ENCODE measurements at regions not wholly inside any gene's neighbourhood (a gene's known extent, or its start where the extent isn't known, plus 50 kb on each side); places are given as distances from the start of the nearest gene placed in this dataset.

- ChIA-PET SMC1A (ENCODE audit: uncharacterized antibody, unreplicated experiment) (no interaction called here), POLR2A (no interaction called here), RAD21 (ENCODE audit: unreplicated experiment) (no interaction called here), CTCF (no interaction called here)
- H4K20me1 ChIP-seq (ENCODE audit: control insufficient read depth, insufficient read depth), result no peaks in the 10 kb centered on the region
- H3K27me3 ChIP-seq (replicated peaks in 1 of 2; ENCODE audit: control insufficient read depth in 2 of 2, insufficient read depth in 2 of 2, low read length in 1 of 2), result no peaks in the 10 kb centered on the region; a peak in 1 of 4 replicates
- no TSS peak for BruUV-seq (replicated peaks)
- ATAC-seq (no peak), DNase-seq (ENCODE audit: low read depth, low spot score) (no peak), FAIRE-seq (no peak)
- no peak for TF ChIP-seq ZNF217 (IDR thresholded peaks at IDR 0.05)
- H3K4me1 ChIP-seq (ENCODE audit: control insufficient read depth, insufficient read depth, low read length), result no peaks in the 10 kb centered on the region
- WGBS (ENCODE audit: insufficient coverage, insufficient replicate concordance, low lambda C conversion rate, missing lambda C conversion rate), result 86% methylated on average over 8 of the region's 8 CpGs
- no peaks in the 10 kb centered on the region for H3K36me3 ChIP-seq (ENCODE audit: control insufficient read depth in 2 of 2, insufficient read depth in 2 of 2, low read length in 1 of 2)
- no peaks in the 10 kb centered on the region; the same call in 2 of the 3 replicates for H3K9me3 ChIP-seq (replicated peaks; ENCODE audit: control insufficient read depth, insufficient read depth, low read length)
- intact Hi-C loops (cut with micrococcal nuclease; ENCODE audit: unreplicated experiment), result no loop called here
- H3K79me2 ChIP-seq (ENCODE audit: control insufficient read depth, insufficient read depth, low read length), result no peaks in the 10 kb centered on the region
- no peak overlapping the region for H3K4me3 ChIP-seq
- no peak overlapping the region for H3K27ac ChIP-seq (ENCODE audit: control insufficient read depth, insufficient read depth)
- no peak overlapping the region for H3K4me2 ChIP-seq (ENCODE audit: control insufficient read depth, insufficient read depth)
- in situ Hi-C loops (cut with MboI), result no loop called here
- H2AFZ ChIP-seq (ENCODE audit: control insufficient read depth, low read depth, low read length), result no peak overlapping the region
- H3K9ac ChIP-seq (ENCODE audit: control insufficient read depth, insufficient read depth, low read length), result no peak overlapping the region
Observed at GRCh38 chr15:70385711-70386110, 288.0 kb upstream of the TLE3 start.

GRCh38 chr15:70385052-70385451, 287.3 kb upstream of the TLE3 start:
- in situ Hi-C loops (cut with MboI), result no loop called here
- FAIRE-seq (no peak), ATAC-seq (no peak), DNase-seq (ENCODE audit: low read depth, low spot score) (no peak)
- 6% methylated on average over 6 of the region's 6 CpGs for WGBS (ENCODE audit: insufficient coverage, insufficient replicate concordance, low lambda C conversion rate, missing lambda C conversion rate)
- TF ChIP-seq SMC3 (IDR thresholded peaks at IDR 0.05; ENCODE audit: borderline replicate concordance, low read length), result no peak
- no peak for TF ChIP-seq SKIL (IDR thresholded peaks at IDR 0.05; ENCODE audit: low read depth, poor library complexity, severe bottlenecking)
- no peak for TF ChIP-seq YY1 (IDR thresholded peaks at IDR 0.05; ENCODE audit: low read depth, low read length)
- TF ChIP-seq CHD1 (IDR thresholded peaks at IDR 0.05; ENCODE audit: low read depth, low read length), result no peak
- TF ChIP-seq BMI1 (IDR thresholded peaks at IDR 0.05; ENCODE audit: borderline replicate concordance), result no peak
- no peak for TF ChIP-seq GABPA (IDR thresholded peaks at IDR 0.05; ENCODE audit: low read depth)
- TF ChIP-seq CREM (IDR thresholded peaks at IDR 0.05; ENCODE audit: low read depth), result no peak
- TF ChIP-seq PBX3 (IDR thresholded peaks at IDR 0.05; ENCODE audit: insufficient replicate concordance, low read depth, low read length), result no peak
- H3K9ac ChIP-seq (ENCODE audit: control insufficient read depth, insufficient read depth, low read length), result no peak overlapping the region
- SMC1A ChIA-PET (ENCODE audit: uncharacterized antibody, unreplicated experiment), result no interaction called here
- H3K4me2 ChIP-seq (ENCODE audit: control insufficient read depth, insufficient read depth), result no peak overlapping the region
- no peak overlapping the region for H2AFZ ChIP-seq (ENCODE audit: control insufficient read depth, low read depth, low read length)
- no TSS peak for BruUV-seq (replicated peaks)
- no peaks in the 10 kb centered on the region for H3K4me1 ChIP-seq (ENCODE audit: control insufficient read depth, insufficient read depth, low read length)
- no peaks in the 10 kb centered on the region for H3K79me2 ChIP-seq (ENCODE audit: control insufficient read depth, insufficient read depth, low read length)
- no peak overlapping the region for H3K4me3 ChIP-seq
- intact Hi-C loops (cut with micrococcal nuclease; ENCODE audit: unreplicated experiment), result no loop called here
- H3K27ac ChIP-seq (ENCODE audit: control insufficient read depth, insufficient read depth), result no peak overlapping the region
- H3K27me3 ChIP-seq (replicated peaks in 1 of 2; ENCODE audit: control insufficient read depth in 2 of 2, insufficient read depth in 2 of 2, low read length in 1 of 2), result no peaks in the 10 kb centered on the region; a peak in 1 of 4 replicates
- no peaks in the 10 kb centered on the region for H3K36me3 ChIP-seq (ENCODE audit: control insufficient read depth in 2 of 2, insufficient read depth in 2 of 2, low read length in 1 of 2)
- no peaks in the 10 kb centered on the region; the same call in 2 of the 3 replicates for H3K9me3 ChIP-seq (replicated peaks; ENCODE audit: control insufficient read depth, insufficient read depth, low read length)
- POLR2A ChIA-PET, result no interaction called here
- CTCF ChIA-PET, result no interaction called here
- no peaks in the 10 kb centered on the region for H4K20me1 ChIP-seq (ENCODE audit: control insufficient read depth, insufficient read depth)
- RAD21 ChIA-PET (ENCODE audit: unreplicated experiment), result no interaction called here
